DOHH2 (cell line): ENCODE measurements at regions not wholly inside any gene's neighbourhood (a gene's known extent, or its start where the extent isn't known, plus 50 kb on each side); places are given as distances from the start of the nearest gene placed in this dataset.

Experiments
- CTCF ChIP-seq: fragments of 200-600 bp; sonication (generic); IDR thresholded peaks from one replicate; pipeline ENCODE4 v1.5.1; 2014; ENCODE audit warnings: antibody characterized with exemption, mild to moderate bottlenecking, low read depth, low read length; ENCODE audit not compliant: poor library complexity, severe bottlenecking
- EZH2phosphoT487 ChIP-seq: fragments of 200-600 bp; sonication (generic); IDR thresholded peaks from 2 replicates; pipeline ENCODE4 v1.6.1; 2017; ENCODE audit warnings: borderline replicate concordance, mild to moderate bottlenecking, antibody characterized with exemption, low read length, moderate library complexity, mixed read lengths

- TF ChIP-seq CTCF (no peak), EZH2phosphoT487 (no peak)
Observed at GRCh38 chr1:63023171-63023570, 239.2 kb downstream of the ATG4C start.
